Endothelial cell of umbilical vein (primary cell): ENCODE measurements at regions not wholly inside any gene's neighbourhood (a gene's known extent, or its start where the extent isn't known, plus 50 kb on each side); places are given as distances from the start of the nearest gene placed in this dataset.

Experiments used
- BruUV-seq: library from RNA; stranded (reverse); fragments of 400-500 nt; replicated peaks from 2 replicates; lab custom pipeline; 2021; lab: Mats Ljungman, UMichigan
- CTCF ChIA-PET: fragments of 300-600, 350-600 bp; sonication (Branson Sonifier 250); formaldehyde crosslinking; loops from one replicate; lab custom pipeline; 2021; ENCODE audit warnings: antibody characterized with exemption, inconsistent platforms; lab: Charles Lee
- POLR2A ChIA-PET: fragments of 300-600, 350-600 bp; sonication (Branson Sonifier 250); formaldehyde crosslinking; loops from one replicate; lab custom pipeline; 2021; ENCODE audit warnings: antibody characterized with exemption, inconsistent platforms; lab: Charles Lee
- DNase-seq: peaks from one replicate; pipeline ENCODE4 v3.0.0-alpha.2; 2011; ENCODE audit warnings: low read depth, low spot score
- FAIRE-seq: peaks from 2 replicates; lab custom pipeline; 2011; peaks lifted over from hg19 to GRCh38; lab: Jason Lieb, UNC
- H2AFZ ChIP-seq: 2 replicates; pipeline ENCODE4 v1.6.0; 2012; ENCODE audit warnings: low read depth, low read length, control low read depth, inconsistent platforms
- H3K27ac ChIP-seq: 2 replicates; pipeline ENCODE4 v1.5.1; 2011; ENCODE audit warnings: low read depth, mild to moderate bottlenecking, control low read depth, low read length, moderate library complexity; ENCODE audit not compliant: insufficient read depth
- H3K27me3 ChIP-seq, 2 experiments: 2 replicates each; pipeline versions ENCODE4 v1.6.0 to v1.6.1; 2011; ENCODE audit warnings: low read length in 2 of 2, mixed read lengths in 1 of 2; ENCODE audit not compliant: control insufficient read depth in 2 of 2, insufficient read depth in 2 of 2
- H3K36me3 ChIP-seq, 2 experiments: 2 replicates in 1 of 2; 3 replicates in 1 of 2; pipeline ENCODE4 v1.5.1; 2011; ENCODE audit warnings: low read length in 2 of 2, mild to moderate bottlenecking in 1 of 2, moderate library complexity in 1 of 2; ENCODE audit not compliant: control insufficient read depth in 2 of 2, insufficient read depth in 2 of 2; ENCODE audit errors: extremely low read depth in 1 of 2
- H3K4me1 ChIP-seq: 3 replicates; pipeline ENCODE4 v1.5.1; 2011; ENCODE audit warnings: mild to moderate bottlenecking, low read length; ENCODE audit not compliant: control insufficient read depth, insufficient read depth; ENCODE audit errors: extremely low read depth
- H3K4me2 ChIP-seq: 2 replicates; pipeline ENCODE4 v1.6.1; 2011; ENCODE audit warnings: low read length, control low read depth, mixed read lengths; ENCODE audit not compliant: insufficient read depth
- H3K4me3 ChIP-seq, 3 experiments: fragments of 200-600 bp in 1 of 3; sonication (generic), shearing (Covaris generic) in 1 of 3; replicated peaks in 1 of 3; 2 replicates each; pipeline ENCODE4 v1.5.1; 2011 to 2016; ENCODE audit warnings: control low read depth in 3 of 3, low read length in 3 of 3, mild to moderate bottlenecking in 2 of 3, inconsistent platforms in 1 of 3, low read depth in 1 of 3, moderate library complexity in 1 of 3; ENCODE audit not compliant: insufficient read depth in 1 of 3
- H3K79me2 ChIP-seq: 2 replicates; pipeline ENCODE4 v1.6.0; 2012; ENCODE audit warnings: low read length, inconsistent platforms; ENCODE audit not compliant: control insufficient read depth, insufficient read depth
- H3K9ac ChIP-seq: replicated peaks from 2 replicates; pipeline ENCODE3; 2011; ENCODE audit warnings: low read length, control low read depth; ENCODE audit not compliant: insufficient read depth; ENCODE audit errors: extremely low read depth
- H3K9me1 ChIP-seq: replicated peaks from 3 replicates; pipeline ENCODE4 v1.6.0; 2011; ENCODE audit warnings: mild to moderate bottlenecking, low read length; ENCODE audit not compliant: control insufficient read depth, insufficient read depth; ENCODE audit errors: extremely low read depth
- H3K9me3 ChIP-seq: replicated peaks from 2 replicates; pipeline ENCODE4 v1.5.1; 2012; ENCODE audit warnings: low read length, inconsistent platforms; ENCODE audit not compliant: control insufficient read depth, insufficient read depth
- H4K20me1 ChIP-seq: replicated peaks from 2 replicates; pipeline ENCODE3; 2011; ENCODE audit warnings: mild to moderate bottlenecking, low read length; ENCODE audit not compliant: control insufficient read depth, insufficient read depth; ENCODE audit errors: extremely low read depth
- CTCF ChIP-seq, 2 donors: IDR thresholded peaks; 1 replicate in 1 of 2; 2 replicates in 1 of 2; pipeline ENCODE4 v1.5.1; 2011; ENCODE audit warnings: low read length in 2 of 2, mild to moderate bottlenecking in 2 of 2, moderate library complexity in 2 of 2, control low read depth in 1 of 2, inconsistent platforms in 1 of 2, low read depth in 1 of 2; ENCODE audit not compliant: insufficient read depth in 1 of 2; ENCODE audit errors: extremely low read depth in 1 of 2
- EZH2 ChIP-seq: IDR thresholded peaks from 2 replicates; pipeline ENCODE4 v1.6.1; 2012; ENCODE audit warnings: borderline replicate concordance, low read depth, mild to moderate bottlenecking, moderate library complexity, low read length, inconsistent platforms; ENCODE audit not compliant: severe bottlenecking
- FOS ChIP-seq: IDR thresholded peaks from 2 replicates; pipeline ENCODE4 v1.6.1; 2011; ENCODE audit warnings: mild to moderate bottlenecking, low read length, moderate library complexity, borderline replicate concordance; ENCODE audit not compliant: insufficient read depth
- JUN ChIP-seq: IDR thresholded peaks from 2 replicates; pipeline ENCODE4 v1.6.1; 2011; ENCODE audit warnings: borderline replicate concordance, low read depth; ENCODE audit not compliant: insufficient read length, insufficient read depth
- MAX ChIP-seq: IDR thresholded peaks from 2 replicates; pipeline ENCODE4 v1.6.1; 2011; ENCODE audit not compliant: insufficient read depth, insufficient read length
- MYC ChIP-seq: IDR thresholded peaks from one replicate; pipeline ENCODE4 v1.6.1; 2011; ENCODE audit warnings: mild to moderate bottlenecking, low read depth, low read length
- POLR2A ChIP-seq: IDR thresholded peaks from 2 replicates; pipeline ENCODE4 v1.6.1; 2012; ENCODE audit warnings: low read depth, mild to moderate bottlenecking, control low read depth, low read length
- POLR2AphosphoS5 ChIP-seq: IDR thresholded peaks from 2 replicates; pipeline ENCODE4 v1.6.1; 2012; ENCODE audit warnings: low read depth, mild to moderate bottlenecking, control low read depth, low read length, moderate library complexity; ENCODE audit not compliant: insufficient read depth
- dilution Hi-C: fragments of 300-500 bp; cut with MboI; formaldehyde crosslinking; loops from one replicate; pipeline ENCODE4 v1.15.0; 2019; ENCODE audit warnings: low sequenced_read_pairs; ENCODE audit not compliant: extremely low pct_ligation_motif_present
- intact Hi-C: fragments of 100-400 bp; cut with micrococcal nuclease; formaldehyde crosslinking; loops from one replicate; pipeline ENCODE4 v1.10.0; 2022

- dilution Hi-C loops (no loop called here), intact Hi-C loops (no loop called here)
- POLR2A ChIA-PET = no interaction called here
- H3K4me2 ChIP-seq = no peak overlapping the region
- H3K27ac ChIP-seq = no peak overlapping the region
- TF ChIP-seq FOS (no peak), EZH2 (no peak), JUN (no peak), MAX (no peak), MYC (no peak), CTCF (IDR thresholded peaks at IDR 0.05; ENCODE audit: extremely low read depth in 1 of 2, insufficient read depth in 1 of 2, low read depth in 1 of 2, low read length in 2 of 2) (no peak), POLR2AphosphoS5 (no peak), POLR2A (no peak)
- FAIRE-seq (no peak), DNase-seq (no peak)
- BruUV-seq = no TSS peak
- no peaks in the 10 kb centered on the region for H3K36me3 ChIP-seq
- no peaks in the 10 kb centered on the region for H3K79me2 ChIP-seq
- no peak overlapping the region for H3K4me3 ChIP-seq
- H3K9ac ChIP-seq = no peak overlapping the region
- H3K27me3 ChIP-seq = peaks cover 0 to 7% of the 10 kb centered on the region in 2 experiments
- H4K20me1 ChIP-seq = no peaks in the 10 kb centered on the region
- H3K9me1 ChIP-seq = no peaks in the 10 kb centered on the region
- no peaks in the 10 kb centered on the region for H3K9me3 ChIP-seq
- H3K4me1 ChIP-seq = no peaks in the 10 kb centered on the region
- CTCF ChIA-PET = no interaction called here
- H2AFZ ChIP-seq = no peak overlapping the region
Observed at GRCh38 chr10:78585952-78586351, 482.8 kb upstream of the ZMIZ1 start.
